GM23338 (cell line): ENCODE measurements at regions not wholly inside any gene's neighbourhood (a gene's known extent, or its start where the extent isn't known, plus 50 kb on each side); places are given as distances from the start of the nearest gene placed in this dataset.

Experiments
- ATAC-seq: fragments of 200-7000 bp; cut with Tn5 transposase; 3 replicates; pipeline ENCODE4 v1.9.1; 2020
- DNase-seq: peaks from one replicate; pipeline ENCODE4 v3.0.0-alpha.2; 2015; ENCODE audit warnings: low spot score
- H2AFZ ChIP-seq: fragments of 200-600 bp; sonication (generic); 2 replicates; pipeline ENCODE4 v1.8.0; 2016; ENCODE audit warnings: antibody characterized with exemption, mild to moderate bottlenecking, moderate library complexity
- H3F3A ChIP-seq: fragments of 200-600 bp; sonication (generic); replicated peaks from 2 replicates; pipeline ENCODE4 v1.8.0; 2017; ENCODE audit warnings: antibody characterized with exemption, mixed run types, low read depth
- H3K27ac ChIP-seq: fragments of 200-600 bp; sonication (generic); 2 replicates; pipeline ENCODE4 v1.6.1; 2016; ENCODE audit warnings: low read depth
- H3K27me3 ChIP-seq: fragments of 200-600 bp; sonication (generic); 2 replicates; pipeline ENCODE4 v1.8.0; 2016; ENCODE audit warnings: mild to moderate bottlenecking, mixed run types, moderate library complexity; ENCODE audit not compliant: insufficient read depth
- H3K36me3 ChIP-seq: fragments of 200-600 bp; sonication (generic); 2 replicates; pipeline ENCODE4 v1.8.0; 2016; ENCODE audit warnings: mild to moderate bottlenecking; ENCODE audit not compliant: insufficient read depth
- H3K4me1 ChIP-seq: fragments of 200-600 bp; sonication (generic); 2 replicates; pipeline ENCODE4 v1.8.0; 2016; ENCODE audit warnings: mild to moderate bottlenecking, moderate library complexity; ENCODE audit not compliant: insufficient read depth
- H3K4me2 ChIP-seq: fragments of 200-600 bp; sonication (generic); 2 replicates; pipeline ENCODE4 v1.7.1; 2017; ENCODE audit warnings: mixed run types
- H3K4me3 ChIP-seq: fragments of 200-600 bp; sonication (generic); 2 replicates; pipeline ENCODE4 v1.6.1; 2016; ENCODE audit warnings: mixed run types
- H3K79me2 ChIP-seq: fragments of 200-600 bp; sonication (generic); replicated peaks from 2 replicates; pipeline ENCODE4 v1.8.0; 2017; ENCODE audit warnings: mild to moderate bottlenecking; ENCODE audit not compliant: insufficient read depth
- H3K9me2 ChIP-seq: fragments of 200-600 bp; sonication (generic); 2 replicates; pipeline ENCODE4 v1.8.0; 2017; ENCODE audit not compliant: insufficient read depth
- H4K20me1 ChIP-seq: fragments of 200-600 bp; sonication (generic); replicated peaks from 2 replicates; pipeline ENCODE4 v1.8.0; 2017; ENCODE audit warnings: mild to moderate bottlenecking; ENCODE audit not compliant: insufficient read depth
- H3K27ac Mint-ChIP-seq: 2 replicates; pipeline ENCODE4 v1.8.0; 2020; ENCODE audit warnings: inconsistent platforms, mild to moderate bottlenecking, moderate library complexity, mixed read lengths
- H3K27me3 Mint-ChIP-seq: 3 replicates; pipeline ENCODE4 v1.8.0; 2022; ENCODE audit warnings: low read depth, mild to moderate bottlenecking, moderate library complexity, mixed read lengths, inconsistent platforms; ENCODE audit not compliant: insufficient read depth, poor library complexity
- H3K36me3 Mint-ChIP-seq: 3 replicates; pipeline ENCODE4 v1.8.0; 2021; ENCODE audit warnings: low read depth, mild to moderate bottlenecking, inconsistent platforms, moderate library complexity, mixed read lengths
- H3K4me1 Mint-ChIP-seq: 3 replicates; pipeline ENCODE4 v1.8.0; 2020; ENCODE audit warnings: mild to moderate bottlenecking, inconsistent platforms, mixed read lengths
- H3K4me3 Mint-ChIP-seq: 3 replicates; pipeline ENCODE4 v1.8.0; 2021; ENCODE audit warnings: moderate library complexity, mild to moderate bottlenecking, inconsistent platforms, mixed read lengths
- H3K9me3 Mint-ChIP-seq: 3 replicates; pipeline ENCODE4 v1.8.0; 2020; ENCODE audit warnings: moderate library complexity, mild to moderate bottlenecking, inconsistent platforms, mixed read lengths
- CREB1 ChIP-seq: fragments of 250-450 bp; sonication (Bioruptor Pico); IDR thresholded peaks from 2 replicates; pipeline ENCODE4 v1.5.0; 2020; ENCODE audit warnings: low read depth, mild to moderate bottlenecking, moderate library complexity
- CTCF ChIP-seq, 2 experiments: fragments of 200-600 bp in 1 of 2; sonication (generic) in 1 of 2; conservative IDR thresholded peaks; 2 replicates each; pipeline versions ENCODE4 v1.5.1 to v1.6.1; 2016 to 2017; ENCODE audit warnings: antibody characterized with exemption in 2 of 2, low read depth in 2 of 2, mild to moderate bottlenecking in 2 of 2, moderate library complexity in 1 of 2
- ETS1 ChIP-seq: IDR thresholded peaks from 2 replicates; pipeline ENCODE4 v1.6.1; 2016; ENCODE audit warnings: antibody characterized with exemption
- EZH2 ChIP-seq: fragments of 200-600 bp; sonication (generic); IDR thresholded peaks from one replicate; pipeline ENCODE4 v1.8.0; 2017; ENCODE audit warnings: antibody characterized with exemption, mild to moderate bottlenecking, low read depth; ENCODE audit not compliant: unreplicated experiment
- EZH2phosphoT487 ChIP-seq: fragments of 200-600 bp; sonication (generic); IDR thresholded peaks from one replicate; pipeline ENCODE4 v1.8.1; 2018; ENCODE audit warnings: antibody characterized with exemption; ENCODE audit not compliant: unreplicated experiment
- JUNB ChIP-seq: IDR thresholded peaks from one replicate; pipeline ENCODE4 v1.6.1; 2016; ENCODE audit warnings: antibody characterized with exemption; ENCODE audit not compliant: unreplicated experiment
- NANOG ChIP-seq: IDR thresholded peaks from 2 replicates; pipeline ENCODE4 v1.6.1; 2016; ENCODE audit warnings: antibody characterized with exemption, borderline replicate concordance
- POLR2AphosphoS5 ChIP-seq: IDR thresholded peaks from 2 replicates; pipeline ENCODE4 v1.6.1; 2016; ENCODE audit warnings: antibody characterized with exemption, low read depth
- REST ChIP-seq: IDR thresholded peaks from one replicate; pipeline ENCODE4 v1.6.1; 2018; ENCODE audit warnings: antibody characterized with exemption; ENCODE audit not compliant: unreplicated experiment
- STAT1 ChIP-seq: IDR thresholded peaks from one replicate; pipeline ENCODE4 v1.6.1; 2016; ENCODE audit warnings: antibody characterized with exemption; ENCODE audit not compliant: unreplicated experiment
- ZNF114 ChIP-seq: fragments of 250-450 bp; sonication (Bioruptor Pico); IDR thresholded peaks from 2 replicates; pipeline ENCODE4 v1.5.0; 2020; ENCODE audit warnings: mild to moderate bottlenecking, moderate library complexity
- ZNF331 ChIP-seq: fragments of 250-450 bp; sonication (Bioruptor Pico); IDR thresholded peaks from 2 replicates; pipeline ENCODE4 v1.5.0; 2020; ENCODE audit warnings: low read depth, mild to moderate bottlenecking, moderate library complexity
- ZNF462 ChIP-seq: fragments of 250-450 bp; sonication (Bioruptor Pico); IDR thresholded peaks from 2 replicates; pipeline ENCODE4 v1.5.0; 2020; ENCODE audit warnings: mild to moderate bottlenecking, moderate library complexity

- H3K4me3 ChIP-seq: no peak overlapping the region
- H3K27me3 ChIP-seq: no peaks in the 10 kb centered on the region
- H3F3A ChIP-seq: no peaks in the 10 kb centered on the region
- Mint-ChIP-seq H3K27ac (no peak overlapping the region), H3K4me3 (no peak overlapping the region), H3K36me3 (no peaks in the 10 kb centered on the region), H3K27me3 (no peaks in the 10 kb centered on the region), H3K4me1 (peaks cover 2% of the 10 kb centered on the region; the same call in 1 of the 3 replicates), H3K9me3 (no peaks in the 10 kb centered on the region)
- no peak for TF ChIP-seq NANOG
- TF ChIP-seq CREB1 (CRISPR knock-in tag): no peak
- TF ChIP-seq JUNB: no peak
- no peak for TF ChIP-seq POLR2AphosphoS5
- no peak for TF ChIP-seq REST
- TF ChIP-seq CTCF (conservative IDR thresholded peaks at IDR 0.05; ENCODE audit: low read depth in 2 of 2): no peak
- no peak for TF ChIP-seq EZH2
- TF ChIP-seq ZNF462 (CRISPR knock-in tag): no peak
- no peak for TF ChIP-seq ZNF331 (CRISPR knock-in tag)
- TF ChIP-seq STAT1: no peak
- TF ChIP-seq ZNF114: no peak
- TF ChIP-seq ETS1: no peak
- no peak for TF ChIP-seq EZH2phosphoT487
- H3K9me2 ChIP-seq: no peaks in the 10 kb centered on the region
- no peaks in the 10 kb centered on the region for H3K79me2 ChIP-seq
- ATAC-seq (no peak; the same call in 2 of the 3 replicates), DNase-seq (no peak)
- no peaks in the 10 kb centered on the region for H3K4me1 ChIP-seq
- H3K4me2 ChIP-seq: no peak overlapping the region
- no peaks in the 10 kb centered on the region for H4K20me1 ChIP-seq
- no peaks in the 10 kb centered on the region for H3K36me3 ChIP-seq
- no peak overlapping the region for H3K27ac ChIP-seq
- no peak overlapping the region for H2AFZ ChIP-seq
Observed at GRCh38 chr4:74631338-74631737, 163.0 kb downstream of the BTC start.
